ENCODE measurements at regions not wholly inside any gene's neighbourhood (a gene's known extent, or its start where the extent isn't known, plus 50 kb on each side); places are given as distances from the start of the nearest gene placed in this dataset.
"Not testable (repeated sequence)": the region's sequence is repeated elsewhere in the genome, so short reads cannot be mapped to it uniquely, and the experiment has no call there.

DNA sequence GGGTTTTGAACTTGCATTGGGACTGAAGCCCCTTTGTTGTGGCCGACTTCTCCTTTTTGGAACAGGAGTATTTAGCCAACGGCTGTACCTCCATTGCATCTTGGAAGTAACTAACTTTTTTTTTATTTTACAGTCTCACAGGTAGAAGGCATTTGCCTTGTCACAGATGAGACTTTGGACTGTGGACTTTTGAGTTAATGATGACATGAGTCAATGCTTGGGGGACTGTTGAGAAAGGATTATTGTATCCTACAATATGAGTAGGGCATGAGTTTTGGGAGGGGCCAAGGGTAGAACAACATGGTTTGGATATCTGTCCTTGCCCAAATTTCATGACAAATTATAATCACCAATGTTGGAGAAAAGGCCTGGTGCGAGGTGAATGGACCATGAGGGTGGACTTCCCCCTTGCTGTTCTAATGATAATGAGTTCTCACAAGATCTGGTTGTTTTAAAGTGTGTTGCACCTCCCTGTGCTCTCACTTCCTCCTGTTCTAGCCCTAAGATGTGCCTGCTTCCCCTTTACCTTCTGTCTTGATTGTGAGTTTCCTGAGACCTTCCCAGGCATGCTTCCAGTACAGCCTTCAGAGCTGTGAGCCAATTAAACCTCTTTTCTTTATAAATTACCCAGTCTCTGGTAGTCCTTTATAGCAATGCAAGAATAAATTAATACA lies 1269.4 kb upstream of the CHAC2 start:
- Mint-ChIP-seq H3K9me3 (no peaks in the 10 kb centered on the region), H3K4me1 (ENCODE audit: low read depth) (no peaks in the 10 kb centered on the region), H3K27ac (no peak overlapping the region), H3K4me3 (no peak overlapping the region), H3K36me3 (ENCODE audit: low read depth) (no peaks in the 10 kb centered on the region), H3K27me3 (ENCODE audit: low read depth) (no peaks in the 10 kb centered on the region)

GRCh38 chr2:52495816-52496215 lies 1271.8 kb upstream of the CHAC2 start:
- Mint-ChIP-seq H3K27me3 (ENCODE audit: low read depth) (no peaks in the 10 kb centered on the region), H3K36me3 (ENCODE audit: low read depth) (no peaks in the 10 kb centered on the region), H3K27ac (no peak overlapping the region), H3K9me3 (peaks cover 8% of the 10 kb centered on the region), H3K4me1 (ENCODE audit: low read depth) (no peaks in the 10 kb centered on the region), H3K4me3 (no peak overlapping the region)

- H3K36me3 Mint-ChIP-seq (ENCODE audit: low read depth): no peaks in the 10 kb centered on the region
- H3K4me1 Mint-ChIP-seq (ENCODE audit: low read depth): no peaks in the 10 kb centered on the region
- peaks cover 9% of the 10 kb centered on the region for H3K9me3 Mint-ChIP-seq
- no peaks in the 10 kb centered on the region for H3K27me3 Mint-ChIP-seq (ENCODE audit: low read depth)
- no peak overlapping the region for H3K4me3 Mint-ChIP-seq
- H3K27ac Mint-ChIP-seq: no peak overlapping the region
Measured at GRCh38 chr2:52477166-52477565, 1290.4 kb upstream of the CHAC2 start.

DNA sequence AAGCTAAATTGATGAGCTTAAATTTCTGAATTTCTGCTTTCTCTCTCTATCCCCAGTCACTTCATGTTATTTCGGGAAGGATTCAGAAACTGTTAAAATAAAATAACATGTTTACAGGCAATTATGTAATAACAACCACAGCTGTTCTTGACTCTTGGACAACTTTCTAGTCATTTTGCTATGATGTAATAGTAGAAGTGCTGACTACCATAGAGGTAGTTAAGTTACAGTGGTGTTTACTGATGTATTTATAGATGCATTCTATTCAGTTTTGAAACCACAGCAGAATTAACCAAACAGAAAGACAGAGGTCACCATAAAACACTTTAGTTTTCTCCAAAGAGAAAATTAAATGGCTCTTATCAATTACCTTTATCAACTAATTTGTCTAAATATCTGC lies 1292.0 kb upstream of the CHAC2 start:
- Mint-ChIP-seq H3K27me3 (ENCODE audit: low read depth) (no peaks in the 10 kb centered on the region), H3K4me3 (no peak overlapping the region), H3K4me1 (ENCODE audit: low read depth) (no peaks in the 10 kb centered on the region), H3K36me3 (ENCODE audit: low read depth) (no peaks in the 10 kb centered on the region), H3K9me3 (peaks cover 9% of the 10 kb centered on the region), H3K27ac (no peak overlapping the region)

DNA sequence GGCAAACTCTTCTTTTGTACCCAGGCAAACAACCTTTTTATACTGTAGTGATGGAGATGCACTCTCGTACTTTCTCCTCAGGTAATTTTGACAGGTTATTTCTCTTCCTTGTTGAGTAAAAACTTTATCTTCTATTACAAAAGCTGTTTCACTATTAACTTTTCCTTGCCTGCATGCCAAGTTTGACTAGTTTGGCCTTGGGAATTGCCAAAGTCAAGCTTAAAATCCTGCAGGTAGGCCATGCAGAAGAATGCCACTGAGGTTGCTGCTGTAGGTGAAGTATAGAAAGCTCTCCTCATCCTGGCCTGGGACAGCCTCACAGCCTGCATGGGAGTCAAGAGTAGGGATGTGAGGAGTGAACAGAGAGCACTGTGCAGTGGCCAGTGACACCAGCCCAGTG lies 1293.5 kb upstream of the CHAC2 start:
- no peaks in the 10 kb centered on the region for H3K27me3 Mint-ChIP-seq (ENCODE audit: low read depth)
- H3K36me3 Mint-ChIP-seq (ENCODE audit: low read depth): no peaks in the 10 kb centered on the region
- H3K27ac Mint-ChIP-seq: no peak overlapping the region

DNA sequence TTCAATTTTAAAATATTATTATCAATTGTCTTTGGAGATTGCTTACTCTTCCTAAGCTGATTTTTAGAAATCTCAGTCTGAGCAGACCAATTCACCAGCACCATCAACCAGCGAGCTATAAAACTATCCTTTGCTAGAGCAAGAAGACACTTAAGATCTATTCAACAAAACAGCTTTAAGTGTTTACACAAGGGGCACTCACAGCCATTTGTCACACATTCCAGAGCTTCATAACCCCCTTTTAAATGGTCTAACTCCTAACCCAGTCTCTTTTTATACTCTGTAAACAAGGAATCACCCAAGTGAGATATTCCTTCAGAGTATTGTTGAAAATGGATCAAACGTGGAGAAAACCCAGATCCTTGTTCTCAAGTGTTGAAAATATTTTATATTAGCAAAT lies 1294.1 kb upstream of the CHAC2 start:
- Mint-ChIP-seq H3K27me3 (ENCODE audit: low read depth) (no peaks in the 10 kb centered on the region), H3K36me3 (ENCODE audit: low read depth) (no peaks in the 10 kb centered on the region), H3K4me3 (no peak overlapping the region), H3K27ac (no peak overlapping the region), H3K9me3 (peaks cover 7% of the 10 kb centered on the region), H3K4me1 (ENCODE audit: low read depth) (no peaks in the 10 kb centered on the region)

More for the DNA sequence above, 1293.5 kb upstream of the CHAC2 start:
- Mint-ChIP-seq H3K9me3 (peaks cover 9% of the 10 kb centered on the region), H3K4me1 (ENCODE audit: low read depth) (no peaks in the 10 kb centered on the region), H3K4me3 (no peak overlapping the region)

GRCh38 chr2:52470457-52470856 lies 1297.1 kb upstream of the CHAC2 start:
- not testable (repeated sequence) for H3K9me3 Mint-ChIP-seq; H3K27me3 Mint-ChIP-seq (ENCODE audit: low read depth); H3K4me1 Mint-ChIP-seq (ENCODE audit: low read depth); H3K27ac Mint-ChIP-seq; H3K36me3 Mint-ChIP-seq (ENCODE audit: low read depth); H3K4me3 Mint-ChIP-seq

GRCh38 chr2:52467189-52467588 lies 1300.4 kb upstream of the CHAC2 start:
- H3K4me3 Mint-ChIP-seq: no peak overlapping the region
- no peaks in the 10 kb centered on the region for H3K9me3 Mint-ChIP-seq
- no peaks in the 10 kb centered on the region for H3K36me3 Mint-ChIP-seq (ENCODE audit: low read depth)
- no peak overlapping the region for H3K27ac Mint-ChIP-seq
- no peaks in the 10 kb centered on the region for H3K27me3 Mint-ChIP-seq (ENCODE audit: low read depth)
- no peaks in the 10 kb centered on the region for H3K4me1 Mint-ChIP-seq (ENCODE audit: low read depth)

DNA sequence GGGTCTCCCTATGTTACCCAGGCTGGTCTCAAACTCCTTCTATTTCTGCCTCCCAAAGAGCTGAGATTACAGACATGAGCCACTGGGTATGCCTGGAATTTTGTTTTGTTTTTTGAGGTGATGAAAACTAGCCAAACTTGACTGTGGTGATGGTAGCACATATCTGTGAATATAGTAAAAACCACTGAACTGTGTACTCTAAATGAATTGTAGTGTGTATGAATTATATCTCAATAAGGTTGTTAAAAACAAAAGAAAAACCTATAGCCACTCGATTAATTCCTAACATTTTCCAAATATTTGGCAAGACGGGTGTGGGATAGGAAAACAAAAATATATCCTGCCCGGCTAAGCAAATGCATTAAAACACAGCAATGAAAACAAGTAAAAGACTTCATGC lies 1302.3 kb upstream of the CHAC2 start:
- Mint-ChIP-seq H3K9me3 (peaks cover 3% of the 10 kb centered on the region), H3K4me3 (no peak overlapping the region), H3K27ac (no peak overlapping the region)

GRCh38 chr2:52463457-52463856 lies 1304.1 kb upstream of the CHAC2 start:
- Mint-ChIP-seq H3K27ac (no peak overlapping the region), H3K4me1 (ENCODE audit: low read depth) (no peaks in the 10 kb centered on the region), H3K27me3 (ENCODE audit: low read depth) (no peaks in the 10 kb centered on the region), H3K4me3 (no peak overlapping the region), H3K36me3 (ENCODE audit: low read depth) (no peaks in the 10 kb centered on the region), H3K9me3 (peaks cover 3% of the 10 kb centered on the region)

More for the DNA sequence above, 1302.3 kb upstream of the CHAC2 start:
- H3K4me1 Mint-ChIP-seq (ENCODE audit: low read depth): no peaks in the 10 kb centered on the region
- H3K36me3 Mint-ChIP-seq (ENCODE audit: low read depth): no peaks in the 10 kb centered on the region
- H3K27me3 Mint-ChIP-seq (ENCODE audit: low read depth): no peaks in the 10 kb centered on the region

DNA sequence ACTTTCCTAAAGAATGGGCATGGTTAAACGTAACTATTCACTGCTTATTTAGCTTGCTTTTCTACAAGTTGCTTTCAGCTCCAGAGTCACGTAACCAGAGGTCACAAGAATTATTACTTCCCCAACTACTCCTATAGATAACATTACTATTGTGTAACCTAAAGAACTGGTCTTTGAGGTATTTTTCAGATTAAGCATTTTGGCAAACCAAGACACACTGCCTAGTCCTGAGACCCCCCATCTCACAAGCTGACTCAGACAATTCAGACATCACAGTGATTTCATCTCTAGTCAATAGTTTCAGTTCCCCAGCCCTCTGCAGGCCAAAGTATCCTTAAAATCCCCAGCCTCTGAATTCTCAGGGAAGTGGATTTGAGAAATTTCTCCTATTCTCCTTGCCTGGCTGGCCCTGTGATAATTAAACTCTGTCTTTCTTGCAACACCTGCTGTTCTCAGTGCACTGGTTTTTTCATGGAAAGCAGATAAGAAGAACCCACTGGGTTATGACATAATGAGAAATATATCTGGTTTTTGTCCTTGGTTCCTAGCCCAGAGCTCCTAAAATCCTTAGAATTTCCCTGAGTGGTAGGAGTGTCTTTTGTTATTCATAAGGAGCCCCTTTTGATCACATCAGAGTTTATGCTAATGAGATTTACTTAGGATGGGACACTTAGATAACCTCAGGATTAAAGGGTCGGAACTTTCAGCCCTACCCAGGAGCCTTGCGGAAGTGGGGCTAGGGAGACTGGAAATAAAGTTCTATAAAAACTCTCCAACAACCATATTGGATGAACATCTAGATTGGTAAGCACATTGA lies 1310.8 kb upstream of the CHAC2 start:
- H3K4me1 Mint-ChIP-seq (ENCODE audit: low read depth): no peaks in the 10 kb centered on the region
- no peaks in the 10 kb centered on the region for H3K36me3 Mint-ChIP-seq (ENCODE audit: low read depth)
- H3K27me3 Mint-ChIP-seq (ENCODE audit: low read depth): no peaks in the 10 kb centered on the region
- H3K4me3 Mint-ChIP-seq: no peak overlapping the region
- peaks cover 15% of the 10 kb centered on the region for H3K9me3 Mint-ChIP-seq
- H3K27ac Mint-ChIP-seq: no peak overlapping the region

DNA sequence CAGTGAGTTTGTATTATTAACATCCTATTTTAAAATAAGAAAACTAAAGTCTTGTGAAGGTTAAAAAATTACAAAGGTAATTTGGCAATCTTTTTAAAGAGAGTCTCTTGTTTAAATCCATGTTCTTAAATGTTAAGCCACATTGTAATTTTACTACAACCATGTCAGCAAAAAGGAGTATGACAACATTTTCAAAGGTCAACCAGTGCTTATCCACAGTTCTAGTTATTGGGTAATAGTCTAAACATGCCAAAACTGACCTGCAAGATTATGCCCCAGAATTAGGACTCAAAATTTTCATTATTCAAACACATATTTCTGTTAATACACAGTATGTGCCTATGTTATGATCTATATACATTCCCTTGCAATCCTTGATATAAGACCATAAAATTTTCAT lies 1312.6 kb upstream of the CHAC2 start:
- Mint-ChIP-seq H3K27ac (no peak overlapping the region), H3K4me1 (ENCODE audit: low read depth) (no peaks in the 10 kb centered on the region), H3K4me3 (no peak overlapping the region)

DNA sequence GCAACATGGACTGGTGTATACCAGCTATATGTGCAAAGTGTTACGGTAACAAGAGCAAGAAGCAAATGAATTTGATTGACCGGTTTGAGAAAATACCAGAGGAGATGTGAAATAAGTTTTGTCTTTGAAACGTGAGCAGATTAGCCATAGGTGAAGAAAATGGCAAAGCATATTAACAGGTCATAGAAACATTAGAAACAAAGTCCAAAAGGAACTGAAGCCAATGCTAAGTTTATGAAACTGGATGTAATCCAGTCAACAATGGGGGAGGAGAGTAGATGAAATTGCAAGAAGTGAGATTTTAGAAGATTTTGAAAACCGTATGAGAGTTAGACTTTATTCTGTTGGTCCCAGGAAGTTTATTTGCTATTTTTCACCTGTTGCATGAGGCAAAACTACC lies 1315.4 kb upstream of the CHAC2 start:
- no peaks in the 10 kb centered on the region for H3K36me3 Mint-ChIP-seq (ENCODE audit: low read depth)
- H3K27ac Mint-ChIP-seq: no peak overlapping the region
- no peak overlapping the region for H3K4me3 Mint-ChIP-seq
- H3K27me3 Mint-ChIP-seq (ENCODE audit: low read depth): no peaks in the 10 kb centered on the region
- H3K4me1 Mint-ChIP-seq (ENCODE audit: low read depth): no peaks in the 10 kb centered on the region
- H3K9me3 Mint-ChIP-seq: peaks cover 10% of the 10 kb centered on the region

More for the DNA sequence above, 1312.6 kb upstream of the CHAC2 start:
- Mint-ChIP-seq H3K27me3 (ENCODE audit: low read depth) (no peaks in the 10 kb centered on the region), H3K9me3 (peaks cover 15% of the 10 kb centered on the region), H3K36me3 (ENCODE audit: low read depth) (no peaks in the 10 kb centered on the region)

DNA sequence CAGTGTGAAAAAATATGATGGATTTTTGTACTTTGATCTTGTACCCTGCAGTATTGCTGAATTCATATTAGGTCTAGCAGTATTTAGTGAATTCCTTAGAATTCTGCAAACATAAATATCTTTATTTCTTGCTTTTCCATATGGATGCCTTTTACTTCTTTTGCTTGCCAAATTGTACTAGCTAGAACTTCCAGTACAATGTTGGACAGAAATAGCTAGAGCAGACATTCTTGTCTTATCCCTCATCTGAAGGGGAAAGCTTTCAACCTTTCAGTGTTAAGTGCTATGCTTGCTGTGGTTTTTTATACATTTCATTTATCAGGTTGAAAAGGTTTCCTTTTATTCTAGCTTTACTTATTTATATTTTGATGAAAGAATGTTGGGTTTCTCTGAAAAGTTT lies 1321.9 kb upstream of the CHAC2 start:
- Mint-ChIP-seq H3K4me3 (no peak overlapping the region), H3K4me1 (ENCODE audit: low read depth) (no peaks in the 10 kb centered on the region), H3K27me3 (ENCODE audit: low read depth) (no peaks in the 10 kb centered on the region), H3K9me3 (no peaks in the 10 kb centered on the region), H3K27ac (no peak overlapping the region), H3K36me3 (ENCODE audit: low read depth) (no peaks in the 10 kb centered on the region)

GRCh38 chr2:52431352-52431760 lies 1336.2 kb upstream of the CHAC2 start:
- Mint-ChIP-seq H3K9me3 (peaks cover 13% of the 10 kb centered on the region), H3K4me1 (ENCODE audit: low read depth) (no peaks in the 10 kb centered on the region), H3K27me3 (ENCODE audit: low read depth) (no peaks in the 10 kb centered on the region)

More at GRCh38 chr2:52431352-52431760, 1336.2 kb upstream of the CHAC2 start:
- Mint-ChIP-seq H3K4me3 (no peak overlapping the region), H3K27ac (no peak overlapping the region), H3K36me3 (ENCODE audit: low read depth) (no peaks in the 10 kb centered on the region)

Data from T-helper 1 cell treated with Interleukin-12 subunit alpha and Interleukin-12 subunit beta and Interleukin-4 antibody, amounts not matched to agents 30 μg/mL and 1 μg/mL, for 36 hours (primary cell).